Loucy (cell line): ENCODE measurements at regions not wholly inside any gene's neighbourhood (a gene's known extent, or its start where the extent isn't known, plus 50 kb on each side); places are given as distances from the start of the nearest gene placed in this dataset.
"Not testable (repeated sequence)": the region's sequence is repeated elsewhere in the genome, so short reads cannot be mapped to it uniquely, and the experiment has no call there.

ENCODE experiments used
- H2AFZ ChIP-seq: fragments of 200-600 bp; sonication (generic); 2 replicates; pipeline ENCODE4 v1.6.0; 2016; ENCODE audit warnings: antibody characterized with exemption, mild to moderate bottlenecking, low read length, moderate library complexity
- H3F3A ChIP-seq: fragments of 200-600 bp; 2 replicates; pipeline ENCODE4 v1.6.0; 2016; ENCODE audit warnings: antibody characterized with exemption, low read depth, mild to moderate bottlenecking
- H3K27me3 ChIP-seq: fragments of 200-600 bp; sonication (generic); 2 replicates; pipeline ENCODE4 v1.6.1; 2014; ENCODE audit warnings: low read length, mild to moderate bottlenecking; ENCODE audit not compliant: insufficient read depth, poor library complexity, severe bottlenecking
- H3K36me3 ChIP-seq: fragments of 200-600 bp; sonication (generic); 2 replicates; pipeline ENCODE4 v1.6.1; 2016; ENCODE audit warnings: low read length; ENCODE audit not compliant: insufficient read depth
- H3K4me1 ChIP-seq: fragments of 200-600 bp; sonication (generic); 2 replicates; pipeline ENCODE4 v1.5.1; 2014; ENCODE audit warnings: low read length, mild to moderate bottlenecking; ENCODE audit not compliant: insufficient read depth, poor library complexity, severe bottlenecking
- H3K4me2 ChIP-seq: fragments of 200-600 bp; sonication (generic); 2 replicates; pipeline ENCODE4 v1.6.0; 2014; ENCODE audit warnings: antibody characterized with exemption, low read length, low read depth, mild to moderate bottlenecking; ENCODE audit not compliant: poor library complexity, severe bottlenecking
- H3K4me3 ChIP-seq: fragments of 200-600 bp; sonication (generic); 2 replicates; pipeline ENCODE4 v1.5.1; 2014; ENCODE audit warnings: low read length, mild to moderate bottlenecking, mixed read lengths; ENCODE audit not compliant: poor library complexity, severe bottlenecking
- H3K79me2 ChIP-seq: fragments of 200-600 bp; sonication (generic); 2 replicates; pipeline ENCODE4 v1.6.1; 2014; ENCODE audit warnings: low read length; ENCODE audit not compliant: insufficient read depth
- H3K9ac ChIP-seq: fragments of 200-600 bp; sonication (generic); 2 replicates; pipeline ENCODE4 v1.6.0; 2014; ENCODE audit warnings: mild to moderate bottlenecking, low read depth, low read length, moderate library complexity; ENCODE audit not compliant: poor library complexity, severe bottlenecking
- H3K9me2 ChIP-seq: fragments of 200-600 bp; sonication (generic); replicated peaks from 2 replicates; pipeline ENCODE4 v1.6.1; 2016; ENCODE audit warnings: low read depth, low read length, mixed read lengths
- H3K9me3 ChIP-seq: fragments of 200-600 bp; sonication (generic); 2 replicates; pipeline ENCODE4 v1.6.1; 2014; ENCODE audit warnings: mild to moderate bottlenecking, antibody characterized with exemption, low read length, low read depth; ENCODE audit not compliant: insufficient read depth
- H4K20me1 ChIP-seq: fragments of 200-600 bp; sonication (generic); 2 replicates; pipeline ENCODE4 v1.6.0; 2014; ENCODE audit warnings: antibody characterized with exemption, low read length, mild to moderate bottlenecking; ENCODE audit not compliant: insufficient read depth, poor library complexity, severe bottlenecking
- CTCF ChIP-seq: fragments of 200-600 bp; sonication (generic); conservative IDR thresholded peaks from 2 replicates; pipeline ENCODE4 v1.5.1; 2014; ENCODE audit warnings: mild to moderate bottlenecking, antibody characterized with exemption, low read length
- EZH2phosphoT487 ChIP-seq: fragments of 200-600 bp; IDR thresholded peaks from 2 replicates; pipeline ENCODE4 v1.6.1; 2018; ENCODE audit warnings: antibody characterized with exemption, mild to moderate bottlenecking, moderate library complexity, borderline replicate concordance

GRCh38 chr2:52017646-52018235 is 985.8 kb upstream of the NRXN1 start:
- TF ChIP-seq EZH2phosphoT487 (no peak), CTCF (no peak)
- Histone ChIP-seq H3K36me3 (no peaks in the 10 kb centered on the region), H2AFZ (no peak overlapping the region), H3K27me3 (no peaks in the 10 kb centered on the region), H4K20me1 (no peaks in the 10 kb centered on the region), H3K4me1 (no peaks in the 10 kb centered on the region), H3K9me2 (no peaks in the 10 kb centered on the region), H3K9ac (no peak overlapping the region), H3K9me3 (no peaks in the 10 kb centered on the region), H3K4me2 (no peak overlapping the region), H3K4me3 (no peak overlapping the region), H3F3A (no peaks in the 10 kb centered on the region), H3K79me2 (no peaks in the 10 kb centered on the region)

GRCh38 chr2:52006821-52007366 is 975.0 kb upstream of the NRXN1 start:
- H3K27me3 ChIP-seq, H4K20me1 ChIP-seq, H3K79me2 ChIP-seq, H3K9me2 ChIP-seq, H3K36me3 ChIP-seq, H3K9me3 ChIP-seq, H3K9ac ChIP-seq, H3F3A ChIP-seq, H3K4me2 ChIP-seq, H2AFZ ChIP-seq, H3K4me3 ChIP-seq, H3K4me1 ChIP-seq: not testable (repeated sequence)

GRCh38 chr2:52000151-52000855 is 968.4 kb upstream of the NRXN1 start:
- no peak overlapping the region for H3K4me3 ChIP-seq
- no peaks in the 10 kb centered on the region for H3K27me3 ChIP-seq
- no peaks in the 10 kb centered on the region for H3K4me1 ChIP-seq
- H3K9me2 ChIP-seq, result no peaks in the 10 kb centered on the region
- no peak for TF ChIP-seq EZH2phosphoT487
- TF ChIP-seq CTCF, result no peak
- no peaks in the 10 kb centered on the region for H4K20me1 ChIP-seq
- no peaks in the 10 kb centered on the region for H3K9me3 ChIP-seq
- H3K9ac ChIP-seq, result no peak overlapping the region
- H3K4me2 ChIP-seq, result no peak overlapping the region
- H3K79me2 ChIP-seq, result no peaks in the 10 kb centered on the region
- no peak overlapping the region for H2AFZ ChIP-seq
- no peaks in the 10 kb centered on the region for H3K36me3 ChIP-seq
- no peaks in the 10 kb centered on the region for H3F3A ChIP-seq

- TF ChIP-seq CTCF, result no peak
- TF ChIP-seq EZH2phosphoT487, result no peak
- H3K9ac ChIP-seq, result no peak overlapping the region
Observed at GRCh38 chr2:51998890-51999289, 967.0 kb upstream of the NRXN1 start.

More at GRCh38 chr2:51998890-51999289, 967.0 kb upstream of the NRXN1 start:
- H3K9me2 ChIP-seq, result no peaks in the 10 kb centered on the region
- no peak overlapping the region for H2AFZ ChIP-seq
- H3K4me1 ChIP-seq, result no peaks in the 10 kb centered on the region
- no peaks in the 10 kb centered on the region for H3K9me3 ChIP-seq
- no peak overlapping the region for H3K4me2 ChIP-seq
- H3F3A ChIP-seq, result no peaks in the 10 kb centered on the region
- H3K79me2 ChIP-seq, result no peaks in the 10 kb centered on the region
- no peak overlapping the region for H3K4me3 ChIP-seq
- H3K27me3 ChIP-seq, result no peaks in the 10 kb centered on the region
- no peaks in the 10 kb centered on the region for H4K20me1 ChIP-seq
- no peaks in the 10 kb centered on the region for H3K36me3 ChIP-seq
